Trophoblast cell (in vitro differentiated cells and primary cell): ENCODE measurements at regions not wholly inside any gene's neighbourhood (a gene's known extent, or its start where the extent isn't known, plus 50 kb on each side); places are given as distances from the start of the nearest gene placed in this dataset.
"Not testable (repeated sequence)": the region's sequence is repeated elsewhere in the genome, so short reads cannot be mapped to it uniquely, and the experiment has no call there.

Experiments used
- DNase-seq, 2 donors: peaks; one replicate each; pipeline ENCODE4 v3.0.0-alpha.2; 2016
- H2AFZ ChIP-seq: 2 replicates; pipeline ENCODE4 v1.6.1; 2013; ENCODE audit warnings: low read length, moderate library complexity, mild to moderate bottlenecking; ENCODE audit not compliant: insufficient read depth, poor library complexity
- H2AK5ac ChIP-seq: 2 replicates; pipeline ENCODE4 v1.6.1; 2013; ENCODE audit warnings: mild to moderate bottlenecking, low read length
- H2BK120ac ChIP-seq: 2 replicates; pipeline ENCODE4 v1.6.1; 2013; ENCODE audit warnings: low read length, mild to moderate bottlenecking, moderate library complexity; ENCODE audit not compliant: insufficient read depth, poor library complexity
- H2BK12ac ChIP-seq: 2 replicates; pipeline ENCODE4 v1.6.1; 2013; ENCODE audit warnings: mild to moderate bottlenecking, low read length, moderate library complexity
- H2BK5ac ChIP-seq: 2 replicates; pipeline ENCODE4 v1.6.1; 2013; ENCODE audit warnings: low read length, low read depth, moderate library complexity, mild to moderate bottlenecking; ENCODE audit not compliant: poor library complexity
- H3K14ac ChIP-seq: 2 replicates; pipeline ENCODE4 v1.6.1; 2013; ENCODE audit warnings: mild to moderate bottlenecking, low read length
- H3K18ac ChIP-seq: 2 replicates; pipeline ENCODE4 v1.6.1; 2013; ENCODE audit warnings: mild to moderate bottlenecking, low read length
- H3K23ac ChIP-seq: 2 replicates; pipeline ENCODE4 v1.6.1; 2013; ENCODE audit warnings: low read length
- H3K27ac ChIP-seq: 2 replicates; pipeline ENCODE4 v1.5.1; 2013; ENCODE audit warnings: low read depth, mild to moderate bottlenecking, inconsistent platforms, low read length, moderate library complexity
- H3K27me3 ChIP-seq: 2 replicates; pipeline ENCODE4 v1.6.1; 2013; ENCODE audit warnings: inconsistent platforms, mild to moderate bottlenecking, low read length, moderate library complexity; ENCODE audit not compliant: insufficient read depth
- H3K36me3 ChIP-seq, 2 experiments: 1 replicate in 1 of 2; 2 replicates in 1 of 2; pipeline ENCODE4 v1.6.1; 2013; ENCODE audit warnings: low read length in 2 of 2, mild to moderate bottlenecking in 2 of 2, moderate library complexity in 1 of 2; ENCODE audit not compliant: insufficient read depth in 2 of 2, control insufficient read depth in 1 of 2
- H3K4ac ChIP-seq: 2 replicates; pipeline ENCODE4 v1.6.1; 2013; ENCODE audit warnings: low read depth, mild to moderate bottlenecking, low read length, moderate library complexity
- H3K4me1 ChIP-seq, 2 experiments: 1 replicate in 1 of 2; 2 replicates in 1 of 2; pipeline ENCODE4 v1.6.1; 2013; ENCODE audit warnings: low read length in 2 of 2, mild to moderate bottlenecking in 2 of 2, moderate library complexity in 1 of 2; ENCODE audit not compliant: insufficient read depth in 2 of 2, control insufficient read depth in 1 of 2
- H3K4me2 ChIP-seq: 2 replicates; pipeline ENCODE4 v1.6.1; 2013; ENCODE audit warnings: inconsistent platforms, mild to moderate bottlenecking, low read length, moderate library complexity
- H3K4me3 ChIP-seq: 2 replicates; pipeline ENCODE4 v1.5.1; 2013; ENCODE audit warnings: mild to moderate bottlenecking, low read depth, low read length, inconsistent platforms
- H3K79me1 ChIP-seq: one replicate; pipeline ENCODE4 v1.6.1; 2013; ENCODE audit warnings: low read length
- H3K79me2 ChIP-seq: 2 replicates; pipeline ENCODE4 v1.6.1; 2013; ENCODE audit warnings: low read length, mild to moderate bottlenecking; ENCODE audit not compliant: control insufficient read depth, insufficient read depth, poor library complexity
- H3K9ac ChIP-seq: 2 replicates; pipeline ENCODE4 v1.6.1; 2013; ENCODE audit warnings: mild to moderate bottlenecking, low read length
- H3K9me3 ChIP-seq: 2 replicates; pipeline ENCODE4 v1.6.1; 2013; ENCODE audit warnings: low read depth, mild to moderate bottlenecking, control low read depth, inconsistent platforms, low read length; ENCODE audit not compliant: insufficient read depth
- H4K12ac ChIP-seq: 2 replicates; pipeline ENCODE4 v1.6.1; 2013; ENCODE audit warnings: low read depth, mild to moderate bottlenecking, low read length, moderate library complexity
- H4K8ac ChIP-seq: 2 replicates; pipeline ENCODE4 v1.6.1; 2013; ENCODE audit warnings: low read depth, mild to moderate bottlenecking, low read length, moderate library complexity
- H4K91ac ChIP-seq: one replicate; pipeline ENCODE4 v1.6.1; 2013; ENCODE audit warnings: low read depth, mild to moderate bottlenecking, low read length, moderate library complexity
- WGBS: extraction: QIAGEN DNeasy Blood & Tissue Kit; methylation state at CpG from one replicate; pipeline ENCODE4 v1.1.7; 2013; ENCODE audit warnings: missing lambda C conversion rate; ENCODE audit not compliant: insufficient read length, insufficient coverage; ENCODE audit errors: extremely low coverage; 5-methylcytosine and 5-hydroxymethylcytosine counted together

DNA sequence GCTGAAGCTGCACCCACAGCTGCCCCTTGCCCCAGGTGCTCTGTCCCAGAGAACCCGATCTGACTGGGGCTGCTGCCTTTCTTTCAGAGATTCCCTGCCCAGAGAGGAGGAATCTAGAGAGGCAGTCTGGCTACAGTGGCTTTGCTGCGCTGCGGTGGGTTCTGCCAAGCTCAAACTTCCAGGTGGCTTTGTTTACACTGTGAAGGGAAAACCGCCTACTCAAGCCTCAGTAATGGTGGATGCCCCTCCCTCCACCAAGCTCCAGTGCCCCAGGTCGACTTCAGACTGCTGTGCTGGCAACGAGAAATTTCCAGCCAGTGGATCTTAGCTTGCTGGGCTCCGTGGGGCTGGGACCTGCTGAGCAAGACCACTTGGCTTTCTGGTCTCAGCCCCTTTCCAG lies 130.4 kb upstream of the SLC35G4 start:
- H3K4me3 ChIP-seq, H3K36me3 ChIP-seq, H2AK5ac ChIP-seq, H3K23ac ChIP-seq, H2BK5ac ChIP-seq, DNase-seq, H3K79me2 ChIP-seq, H3K4me1 ChIP-seq, H3K18ac ChIP-seq, H3K9me3 ChIP-seq, H2AFZ ChIP-seq, H3K14ac ChIP-seq, H3K27ac ChIP-seq, H3K9ac ChIP-seq, H4K12ac ChIP-seq, H2BK12ac ChIP-seq, H3K79me1 ChIP-seq, H2BK120ac ChIP-seq, H4K91ac ChIP-seq, H3K4ac ChIP-seq, H3K4me2 ChIP-seq, H3K27me3 ChIP-seq, H4K8ac ChIP-seq: not testable (repeated sequence)
- no CpG with 5 or more reads among the region's 7 CpGs for WGBS

- H3K79me2 ChIP-seq: no peaks in the 10 kb centered on the region
- H3K9me3 ChIP-seq: no peaks in the 10 kb centered on the region
- no peak overlapping the region for H2AFZ ChIP-seq
- H3K14ac ChIP-seq: no peak overlapping the region
- no peaks in the 10 kb centered on the region for H3K79me1 ChIP-seq
- H3K4me2 ChIP-seq: no peak overlapping the region
- no peak for DNase-seq
- no peak overlapping the region for H4K12ac ChIP-seq
- no peak overlapping the region for H3K4ac ChIP-seq
- H2AK5ac ChIP-seq: no peak overlapping the region
- peak overlapping the region; percentile 74 for H2BK12ac ChIP-seq
- H3K4me1 ChIP-seq: no peaks in the 10 kb centered on the region
- H4K8ac ChIP-seq: no peak overlapping the region
- no peak overlapping the region for H3K18ac ChIP-seq
- H3K27ac ChIP-seq: no peak overlapping the region
- no peak overlapping the region for H3K4me3 ChIP-seq
- no peak overlapping the region for H3K9ac ChIP-seq
- H2BK120ac ChIP-seq: no peak overlapping the region
- no peaks in the 10 kb centered on the region for H3K27me3 ChIP-seq
- H3K36me3 ChIP-seq: no peaks in the 10 kb centered on the region
- WGBS: no CpG with 5 or more reads among the region's 7 CpGs
- H2BK5ac ChIP-seq: no peak overlapping the region
- H3K23ac ChIP-seq: no peak overlapping the region
- no peak overlapping the region for H4K91ac ChIP-seq
Measured at GRCh38 chr18:11470941-11471340, 138.5 kb upstream of the SLC35G4 start.

DNA sequence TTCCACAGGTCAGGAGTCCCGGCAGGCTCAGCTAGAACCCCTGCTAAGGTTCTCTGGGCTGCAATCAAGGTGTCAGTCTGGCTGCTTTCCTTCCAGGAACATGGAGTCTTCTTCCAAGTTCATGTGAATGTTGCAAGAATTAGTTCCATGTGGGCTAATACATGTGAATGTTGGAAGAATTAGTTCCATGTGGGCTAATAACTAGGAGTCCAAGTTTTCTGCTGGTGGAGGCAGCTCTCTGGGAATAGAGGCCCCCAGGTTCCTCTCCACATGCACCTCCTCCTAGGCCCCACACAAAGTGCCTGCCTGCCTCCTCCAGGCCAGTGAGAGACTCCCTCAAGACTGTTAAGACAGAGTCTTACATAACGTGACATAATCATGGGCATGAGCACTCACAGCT lies 140.8 kb upstream of the SLC35G4 start:
- Histone ChIP-seq H3K79me1 (no peaks in the 10 kb centered on the region), H3K4me1 (no peaks in the 10 kb centered on the region), H2BK5ac (no peak overlapping the region), H3K9ac (no peak overlapping the region), H4K12ac (no peak overlapping the region), H3K14ac (no peak overlapping the region), H2AFZ (no peak overlapping the region), H3K9me3 (peaks cover 2% of the 10 kb centered on the region), H3K4me3 (no peak overlapping the region), H2BK12ac (no peak overlapping the region), H3K27ac (no peak overlapping the region), H3K36me3 (no peaks in the 10 kb centered on the region), H3K23ac (no peak overlapping the region), H3K18ac (no peak overlapping the region), H3K27me3 (no peaks in the 10 kb centered on the region), H2AK5ac (no peak overlapping the region), H4K8ac (no peak overlapping the region), H3K79me2 (no peaks in the 10 kb centered on the region), H3K4me2 (no peak overlapping the region), H2BK120ac (no peak overlapping the region), H3K4ac (no peak overlapping the region), H4K91ac (no peak overlapping the region)
- WGBS: no CpG with 5 or more reads among the region's 2 CpGs
- no peak for DNase-seq

DNA sequence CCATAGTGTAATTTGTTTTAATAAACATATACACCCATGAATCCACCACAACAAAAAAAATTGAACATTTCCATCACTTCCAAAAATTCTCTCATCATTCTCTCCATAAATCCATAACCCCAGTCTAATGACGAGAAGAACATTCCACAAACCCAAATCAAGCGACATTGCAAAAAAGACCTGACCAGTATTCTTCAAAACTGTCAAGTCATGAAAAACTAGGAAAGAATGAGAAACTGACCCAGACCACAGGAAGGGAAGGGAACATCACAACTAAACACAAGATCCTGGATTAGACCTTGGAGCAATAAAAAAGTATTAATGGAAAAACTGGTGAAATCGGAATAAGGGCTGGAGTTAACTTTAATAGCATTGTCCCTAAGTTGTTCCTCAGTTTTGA lies 141.3 kb upstream of the SLC35G4 start:
- Histone ChIP-seq H3K14ac (no peak overlapping the region), H3K4me1 (no peaks in the 10 kb centered on the region), H3K79me1 (no peaks in the 10 kb centered on the region), H4K91ac (no peak overlapping the region), H3K27ac (no peak overlapping the region), H3K23ac (no peak overlapping the region), H3K79me2 (no peaks in the 10 kb centered on the region), H3K9ac (no peak overlapping the region), H2AFZ (no peak overlapping the region), H2BK120ac (no peak overlapping the region), H3K4me3 (no peak overlapping the region), H3K18ac (no peak overlapping the region), H2BK12ac (no peak overlapping the region), H3K36me3 (no peaks in the 10 kb centered on the region), H3K4me2 (no peak overlapping the region), H3K4ac (no peak overlapping the region), H3K9me3 (peaks cover 2% of the 10 kb centered on the region), H4K8ac (no peak overlapping the region), H2BK5ac (no peak overlapping the region), H4K12ac (no peak overlapping the region), H2AK5ac (no peak overlapping the region), H3K27me3 (no peaks in the 10 kb centered on the region)
- 100% methylated on average over 1 of the region's 3 CpGs for WGBS
- DNase-seq: no peak
